SK-N-SH (cell line): ENCODE measurements at regions not wholly inside any gene's neighbourhood (a gene's known extent, or its start where the extent isn't known, plus 50 kb on each side); places are given as distances from the start of the nearest gene placed in this dataset.

Source experiments
- EP300 ChIP-seq, 2 experiments: IDR thresholded peaks; 2 replicates each; pipeline versions ENCODE4 v1.4.0 to v1.6.1; 2012; ENCODE audit warnings: borderline replicate concordance in 1 of 2, low read depth in 1 of 2, low read length in 1 of 2
- FOXM1 ChIP-seq: IDR thresholded peaks from 2 replicates; pipeline ENCODE4 v1.4.0; 2012; ENCODE audit warnings: low read depth, mild to moderate bottlenecking
- RFX5 ChIP-seq: IDR thresholded peaks from 2 replicates; pipeline ENCODE4 v1.6.1; 2012; ENCODE audit warnings: mild to moderate bottlenecking, improper control_type of control experiment, low read length
- TF ChIP-seq, protein P1 (sequence below): IDR thresholded peaks from 2 replicates; pipeline ENCODE4 v1.6.1; 2012; ENCODE audit warnings: mild to moderate bottlenecking, low read depth, low read length, moderate library complexity
- TF ChIP-seq, protein P2 (sequence below): fragments of 200-600 bp; sonication (generic); IDR thresholded peaks from 2 replicates; pipeline ENCODE4 v1.6.1; 2017; ENCODE audit warnings: antibody characterized with exemption, mild to moderate bottlenecking, moderate library complexity

DNA sequence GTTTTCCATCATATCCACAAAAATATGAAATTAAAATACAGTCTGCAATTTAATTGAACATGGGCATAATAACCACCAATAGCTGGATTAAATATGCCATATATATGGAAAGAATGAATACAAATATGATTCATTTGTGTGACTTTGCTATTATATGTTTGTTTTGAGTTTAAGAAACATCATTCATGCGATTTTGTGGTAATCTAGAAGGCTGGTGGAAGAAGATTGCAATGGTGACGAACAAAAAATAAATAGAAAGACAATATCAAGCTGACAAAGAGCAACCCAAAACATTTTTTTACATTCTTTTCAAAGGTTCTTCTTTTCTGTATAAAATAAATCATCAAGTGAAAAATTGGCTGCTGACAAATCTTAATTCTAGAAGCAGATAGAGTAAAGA, 610.0 kb downstream of the MAT2B start:
- TF ChIP-seq RFX5 (no peak), EP300 (IDR thresholded peaks at IDR 0.05; ENCODE audit: borderline replicate concordance in 1 of 2, low read depth in 1 of 2, low read length in 1 of 2) (no peak), FOXM1 (no peak)
- TF ChIP-seq, protein P1, sequence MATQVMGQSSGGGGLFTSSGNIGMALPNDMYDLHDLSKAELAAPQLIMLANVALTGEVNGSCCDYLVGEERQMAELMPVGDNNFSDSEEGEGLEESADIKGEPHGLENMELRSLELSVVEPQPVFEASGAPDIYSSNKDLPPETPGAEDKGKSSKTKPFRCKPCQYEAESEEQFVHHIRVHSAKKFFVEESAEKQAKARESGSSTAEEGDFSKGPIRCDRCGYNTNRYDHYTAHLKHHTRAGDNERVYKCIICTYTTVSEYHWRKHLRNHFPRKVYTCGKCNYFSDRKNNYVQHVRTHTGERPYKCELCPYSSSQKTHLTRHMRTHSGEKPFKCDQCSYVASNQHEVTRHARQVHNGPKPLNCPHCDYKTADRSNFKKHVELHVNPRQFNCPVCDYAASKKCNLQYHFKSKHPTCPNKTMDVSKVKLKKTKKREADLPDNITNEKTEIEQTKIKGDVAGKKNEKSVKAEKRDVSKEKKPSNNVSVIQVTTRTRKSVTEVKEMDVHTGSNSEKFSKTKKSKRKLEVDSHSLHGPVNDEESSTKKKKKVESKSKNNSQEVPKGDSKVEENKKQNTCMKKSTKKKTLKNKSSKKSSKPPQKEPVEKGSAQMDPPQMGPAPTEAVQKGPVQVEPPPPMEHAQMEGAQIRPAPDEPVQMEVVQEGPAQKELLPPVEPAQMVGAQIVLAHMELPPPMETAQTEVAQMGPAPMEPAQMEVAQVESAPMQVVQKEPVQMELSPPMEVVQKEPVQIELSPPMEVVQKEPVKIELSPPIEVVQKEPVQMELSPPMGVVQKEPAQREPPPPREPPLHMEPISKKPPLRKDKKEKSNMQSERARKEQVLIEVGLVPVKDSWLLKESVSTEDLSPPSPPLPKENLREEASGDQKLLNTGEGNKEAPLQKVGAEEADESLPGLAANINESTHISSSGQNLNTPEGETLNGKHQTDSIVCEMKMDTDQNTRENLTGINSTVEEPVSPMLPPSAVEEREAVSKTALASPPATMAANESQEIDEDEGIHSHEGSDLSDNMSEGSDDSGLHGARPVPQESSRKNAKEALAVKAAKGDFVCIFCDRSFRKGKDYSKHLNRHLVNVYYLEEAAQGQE: no peak
- TF ChIP-seq, protein P2, sequence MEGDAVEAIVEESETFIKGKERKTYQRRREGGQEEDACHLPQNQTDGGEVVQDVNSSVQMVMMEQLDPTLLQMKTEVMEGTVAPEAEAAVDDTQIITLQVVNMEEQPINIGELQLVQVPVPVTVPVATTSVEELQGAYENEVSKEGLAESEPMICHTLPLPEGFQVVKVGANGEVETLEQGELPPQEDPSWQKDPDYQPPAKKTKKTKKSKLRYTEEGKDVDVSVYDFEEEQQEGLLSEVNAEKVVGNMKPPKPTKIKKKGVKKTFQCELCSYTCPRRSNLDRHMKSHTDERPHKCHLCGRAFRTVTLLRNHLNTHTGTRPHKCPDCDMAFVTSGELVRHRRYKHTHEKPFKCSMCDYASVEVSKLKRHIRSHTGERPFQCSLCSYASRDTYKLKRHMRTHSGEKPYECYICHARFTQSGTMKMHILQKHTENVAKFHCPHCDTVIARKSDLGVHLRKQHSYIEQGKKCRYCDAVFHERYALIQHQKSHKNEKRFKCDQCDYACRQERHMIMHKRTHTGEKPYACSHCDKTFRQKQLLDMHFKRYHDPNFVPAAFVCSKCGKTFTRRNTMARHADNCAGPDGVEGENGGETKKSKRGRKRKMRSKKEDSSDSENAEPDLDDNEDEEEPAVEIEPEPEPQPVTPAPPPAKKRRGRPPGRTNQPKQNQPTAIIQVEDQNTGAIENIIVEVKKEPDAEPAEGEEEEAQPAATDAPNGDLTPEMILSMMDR: no peak
